Endodermal cell (in vitro differentiated cells): ENCODE measurements at regions not wholly inside any gene's neighbourhood (a gene's known extent, or its start where the extent isn't known, plus 50 kb on each side); places are given as distances from the start of the nearest gene placed in this dataset.

Experiments
- DNase-seq: peaks from one replicate; pipeline ENCODE4 v3.0.0-alpha.2; 2017
- H3K27ac ChIP-seq: 2 replicates; pipeline ENCODE4 v1.5.1; 2013; ENCODE audit warnings: mild to moderate bottlenecking, low read depth, low read length, moderate library complexity
- H3K27me3 ChIP-seq: 2 replicates; pipeline ENCODE4 v1.6.1; 2013; ENCODE audit warnings: mild to moderate bottlenecking, low read length, moderate library complexity; ENCODE audit not compliant: insufficient read depth, control insufficient read depth, poor library complexity, severe bottlenecking
- H3K36me3 ChIP-seq: 2 replicates; pipeline ENCODE4 v1.7.0; 2013; ENCODE audit warnings: mild to moderate bottlenecking, low read length, moderate library complexity; ENCODE audit not compliant: control insufficient read depth, insufficient read depth
- H3K4me1 ChIP-seq: one replicate; pipeline ENCODE4 v1.7.0; 2013; ENCODE audit warnings: low read length; ENCODE audit not compliant: control insufficient read depth, insufficient read depth
- H3K4me3 ChIP-seq: 2 replicates; pipeline ENCODE4 v1.5.1; 2013; ENCODE audit warnings: mild to moderate bottlenecking, low read length, moderate library complexity
- H3K9ac ChIP-seq: 2 replicates; pipeline ENCODE4 v1.6.1; 2013; ENCODE audit warnings: mild to moderate bottlenecking, low read length, moderate library complexity; ENCODE audit not compliant: poor library complexity, severe bottlenecking; ENCODE audit errors: extremely low read depth
- H3K9me3 ChIP-seq: 2 replicates; pipeline ENCODE4 v1.6.1; 2013; ENCODE audit warnings: mild to moderate bottlenecking, low read length, moderate library complexity; ENCODE audit not compliant: control insufficient read depth
- H3K27ac Mint-ChIP-seq: 2 replicates; pipeline ENCODE4 v1.8.0; 2020; ENCODE audit warnings: mixed read lengths
- H3K27me3 Mint-ChIP-seq: 2 replicates; pipeline ENCODE4 v1.8.0; 2021; ENCODE audit warnings: mild to moderate bottlenecking, mixed read lengths; ENCODE audit not compliant: insufficient read depth
- H3K36me3 Mint-ChIP-seq: 2 replicates; pipeline ENCODE4 v1.8.0; 2020; ENCODE audit warnings: low read depth, mixed read lengths
- H3K4me1 Mint-ChIP-seq: 2 replicates; pipeline ENCODE4 v1.8.0; 2020; ENCODE audit warnings: mixed read lengths
- H3K4me3 Mint-ChIP-seq: 2 replicates; pipeline ENCODE4 v1.8.0; 2020; ENCODE audit warnings: mild to moderate bottlenecking, moderate library complexity, mixed read lengths
- H3K9me3 Mint-ChIP-seq: 2 replicates; pipeline ENCODE4 v1.8.0; 2020; ENCODE audit warnings: mild to moderate bottlenecking, mixed read lengths
- CTCF ChIP-seq: fragments of 200-600 bp; sonication (generic); conservative IDR thresholded peaks from 2 replicates; pipeline ENCODE4 v1.5.0; 2021; ENCODE audit warnings: antibody characterized with exemption, mild to moderate bottlenecking
- WGBS, 2 experiments: methylation state at CpG; one replicate each; pipeline versions ENCODE4 v1.1.5 to v1.1.7; 2013; ENCODE audit warnings: missing lambda C conversion rate in 2 of 2, mixed read lengths in 1 of 2; ENCODE audit not compliant: insufficient coverage in 1 of 2, insufficient read length in 1 of 2; 5-methylcytosine and 5-hydroxymethylcytosine counted together

- Mint-ChIP-seq H3K4me1 (no peaks in the 10 kb centered on the region), H3K9me3 (no peaks in the 10 kb centered on the region), H3K27me3 (peaks cover 3% of the 10 kb centered on the region), H3K36me3 (no peaks in the 10 kb centered on the region), H3K27ac (no peak overlapping the region), H3K4me3 (no peak overlapping the region)
- WGBS, 2 experiments, result 100% methylated on average over 2 of the region's 2 CpGs; no CpG with 5 or more reads in 1 of the 2 experiments
- Histone ChIP-seq H3K27ac (no peak overlapping the region), H3K9ac (no peak overlapping the region), H3K9me3 (no peaks in the 10 kb centered on the region), H3K36me3 (no peaks in the 10 kb centered on the region), H3K4me1 (no peaks in the 10 kb centered on the region), H3K4me3 (no peak overlapping the region), H3K27me3 (no peaks in the 10 kb centered on the region)
- no peak for TF ChIP-seq CTCF
- DNase-seq, result no peak
Observed at GRCh38 chr7:81355911-81356310, 413.9 kb downstream of the HGF start.

- Mint-ChIP-seq H3K27me3 (peaks cover 2% of the 10 kb centered on the region), H3K36me3 (no peaks in the 10 kb centered on the region), H3K9me3 (no peaks in the 10 kb centered on the region), H3K27ac (no peak overlapping the region), H3K4me3 (no peak overlapping the region), H3K4me1 (no peaks in the 10 kb centered on the region)
- no peak for TF ChIP-seq CTCF
- no peak overlapping the region for H3K4me3 ChIP-seq
- no peak overlapping the region for H3K9ac ChIP-seq
- H3K27me3 ChIP-seq, result no peaks in the 10 kb centered on the region
- H3K36me3 ChIP-seq, result no peaks in the 10 kb centered on the region
- H3K27ac ChIP-seq, result no peak overlapping the region
- DNase-seq, result no peak
- H3K4me1 ChIP-seq, result no peaks in the 10 kb centered on the region
- H3K9me3 ChIP-seq, result no peaks in the 10 kb centered on the region
- 97 to 100% methylated on average over 1 to 5 of the region's 5 CpGs for WGBS, 2 experiments
Observed at GRCh38 chr7:81349044-81349443, 420.8 kb downstream of the HGF start.

GRCh38 chr7:81339946-81340345 is 421.1 kb upstream of the SEMA3C start:
- Histone ChIP-seq H3K9me3 (no peaks in the 10 kb centered on the region), H3K27ac (no peak overlapping the region), H3K9ac (no peak overlapping the region), H3K27me3 (no peaks in the 10 kb centered on the region), H3K36me3 (no peaks in the 10 kb centered on the region), H3K4me3 (no peak overlapping the region), H3K4me1 (no peaks in the 10 kb centered on the region)
- Mint-ChIP-seq H3K4me1 (no peaks in the 10 kb centered on the region), H3K27me3 (no peaks in the 10 kb centered on the region), H3K36me3 (no peaks in the 10 kb centered on the region), H3K4me3 (no peak overlapping the region), H3K9me3 (peaks cover 2% of the 10 kb centered on the region), H3K27ac (no peak overlapping the region)
- WGBS, 2 experiments, result 100% methylated on average over 2 of the region's 2 CpGs; no CpG with 5 or more reads in 1 of the 2 experiments
- no peak for TF ChIP-seq CTCF
- DNase-seq, result no peak
